ENCODE measurements at regions not wholly inside any gene's neighbourhood (a gene's known extent, or its start where the extent isn't known, plus 50 kb on each side); places are given as distances from the start of the nearest gene placed in this dataset.

- Histone ChIP-seq H3K36me3 (ENCODE audit: control insufficient read depth, insufficient read depth, low read length) (0 out of 2 replicates have a peak, but pooled peaks cover 2% of the 10 kb centered on the region), H3K4me3 (ENCODE audit: insufficient read depth, low read depth, low read length) (no peak overlapping the region), H3K4me2 (ENCODE audit: low read depth, low read length) (no peak overlapping the region), H3K14ac (replicated peaks; ENCODE audit: low read depth, low read length) (no peak overlapping the region), H2BK20ac (ENCODE audit: low read depth, low read length) (no peak overlapping the region), H4K5ac (ENCODE audit: low read depth, low read length) (no peak overlapping the region), H3K4me1 (ENCODE audit: control insufficient read depth, insufficient read depth, low read length) (peaks cover 4% of the 10 kb centered on the region), H3K27ac (ENCODE audit: insufficient read depth, low read length) (no peak overlapping the region), H3K9ac (ENCODE audit: low read depth, low read length) (no peak overlapping the region), H3K9me1 (ENCODE audit: insufficient read depth, low read length) (peaks cover 10% of the 10 kb centered on the region; the same call in 1 of the 2 replicates), H3K27me3 (ENCODE audit: control insufficient read depth, insufficient read depth, low read length) (no peaks in the 10 kb centered on the region), H4K8ac (ENCODE audit: low read depth in 2 of 2, low read length in 2 of 2) (no peak overlapping the region), H3K9me3 (ENCODE audit: control insufficient read depth, insufficient read depth, low read length) (no peaks in the 10 kb centered on the region), H2BK15ac (ENCODE audit: low read depth, low read length) (no peak overlapping the region), H3K79me1 (ENCODE audit: low read depth in 1 of 2, low read length in 2 of 2) (peaks cover 26 to 64% of the 10 kb centered on the region in 2 experiments), H3K56ac (ENCODE audit: extremely low read depth, insufficient read depth, low read length) (no peak overlapping the region), H2BK120ac (ENCODE audit: low read depth, low read length) (no peak overlapping the region), H4K20me1 (ENCODE audit: insufficient read depth, low read length) (peaks cover 15% of the 10 kb centered on the region), H4K91ac (ENCODE audit: insufficient read depth, low read depth, low read length) (no peak overlapping the region), H3K23ac (ENCODE audit: low read depth, low read length) (no peak overlapping the region), H3K4ac (ENCODE audit: low read depth, low read length) (no peak overlapping the region), H2AK5ac (ENCODE audit: low read depth, low read length) (no peak overlapping the region), H2AK9ac (replicated peaks; ENCODE audit: low read depth, low read length, poor library complexity) (no peak overlapping the region), H2AFZ (replicated peaks; ENCODE audit: low read length, poor library complexity) (no peak overlapping the region), H3K18ac (ENCODE audit: low read depth, low read length) (no peak overlapping the region), H2BK5ac (ENCODE audit: low read depth, low read length, poor library complexity, severe bottlenecking) (no peak overlapping the region)
- CTCF ChIA-PET = interaction anchor here (1.0 kb wide), 1 partner anchor 9 kb away, joined by 3 read pairs; no protein-coding TSS in a partner anchor
- DNase-seq = no peak
- intact Hi-C loops (cut with micrococcal nuclease) (no loop called here), in situ Hi-C loops (cut with MboI; ENCODE audit: low sequenced_read_pairs) (no loop called here), dilution Hi-C loops (cut with HindIII; ENCODE audit: low sequenced_read_pairs, unreplicated experiment) (no loop called here)
- BruUV-seq (replicated peaks) = no TSS peak
- ATAC-seq (ENCODE audit: low read depth) = no peak
- no CpG with 5 or more reads among the region's 2 CpGs for WGBS, 2 experiments (ENCODE audit: extremely low coverage in 2 of 2, insufficient read length in 1 of 2)
- POLR2A ChIA-PET (ENCODE audit: unreplicated experiment) = no interaction called here
- no peak for TF ChIP-seq NFE2L2 (IDR thresholded peaks at IDR 0.05; ENCODE audit: low read depth, low read length)
- TF ChIP-seq CEBPB (IDR thresholded peaks at IDR 0.05; ENCODE audit: low read depth, low read length) = no peak
- no peak for TF ChIP-seq CTCF (conservative IDR thresholded peaks at IDR 0.05; ENCODE audit: low read depth, low read length)
Measured at GRCh38 chr9:109852556-109852955, 72.6 kb downstream of the PALM2AKAP2 start.

Data from IMR-90 (cell line).